AG04450 (cell line): ENCODE measurements at regions not wholly inside any gene's neighbourhood (a gene's known extent, or its start where the extent isn't known, plus 50 kb on each side); places are given as distances from the start of the nearest gene placed in this dataset.

ENCODE experiments used
- CTCF ChIA-PET: fragments of 300-600, 350-600 bp; formaldehyde crosslinking; extraction: SDS; loops from one replicate; lab custom pipeline; 2022; ENCODE audit warnings: antibody characterized with exemption, inconsistent platforms; lab: Charles Lee
- POLR2A ChIA-PET: fragments of 350-600 bp; formaldehyde crosslinking; extraction: SDS; loops from one replicate; lab custom pipeline; 2021; ENCODE audit warnings: antibody characterized with exemption, inconsistent platforms; lab: Yijun Ruan, JAX
- DNase-seq: peaks from one replicate; pipeline ENCODE4 v3.0.0-alpha.2; 2011; ENCODE audit warnings: low read depth, low spot score
- H3K27ac ChIP-seq: one replicate; pipeline ENCODE4 v1.5.1; 2012; ENCODE audit warnings: low read depth, low read length, control low read depth
- H3K27me3 ChIP-seq: one replicate; pipeline ENCODE4 v1.6.0; 2012; ENCODE audit warnings: low read length; ENCODE audit not compliant: control insufficient read depth, insufficient read depth
- H3K4me3 ChIP-seq: 2 replicates; pipeline ENCODE4 v1.5.1; 2011; ENCODE audit warnings: mild to moderate bottlenecking, low read depth, low read length, control low read depth
- H3K9me3 ChIP-seq: 2 replicates; pipeline ENCODE4 v1.5.1; 2012; ENCODE audit warnings: low read length; ENCODE audit not compliant: control insufficient read depth, insufficient read depth
- TF ChIP-seq, protein P1 (sequence below): IDR thresholded peaks from 2 replicates; pipeline ENCODE4 v1.5.1; 2011; ENCODE audit warnings: low read depth, low read length, control low read depth, inconsistent platforms

DNA sequence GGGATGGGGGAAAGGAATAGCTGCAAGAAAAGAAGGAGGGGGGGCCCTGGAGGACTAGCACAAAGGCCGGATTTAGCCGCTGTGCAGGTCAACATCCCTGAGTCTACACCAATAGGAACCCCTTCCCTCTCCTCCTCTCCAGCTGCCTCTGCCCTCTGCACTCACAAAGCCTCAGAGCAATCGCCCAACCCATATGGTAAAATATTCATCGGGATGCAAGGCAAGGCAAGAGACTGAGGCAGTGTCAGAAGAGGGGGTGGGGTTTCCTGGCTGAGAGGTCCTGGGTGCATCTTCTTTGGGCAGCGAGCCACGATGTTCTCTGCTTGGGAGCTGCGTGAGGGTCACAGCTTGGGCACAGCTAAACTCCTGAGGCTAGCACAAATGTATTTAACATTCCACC, 115.5 kb upstream of the NLRP1 start:
- TF ChIP-seq, protein P1, sequence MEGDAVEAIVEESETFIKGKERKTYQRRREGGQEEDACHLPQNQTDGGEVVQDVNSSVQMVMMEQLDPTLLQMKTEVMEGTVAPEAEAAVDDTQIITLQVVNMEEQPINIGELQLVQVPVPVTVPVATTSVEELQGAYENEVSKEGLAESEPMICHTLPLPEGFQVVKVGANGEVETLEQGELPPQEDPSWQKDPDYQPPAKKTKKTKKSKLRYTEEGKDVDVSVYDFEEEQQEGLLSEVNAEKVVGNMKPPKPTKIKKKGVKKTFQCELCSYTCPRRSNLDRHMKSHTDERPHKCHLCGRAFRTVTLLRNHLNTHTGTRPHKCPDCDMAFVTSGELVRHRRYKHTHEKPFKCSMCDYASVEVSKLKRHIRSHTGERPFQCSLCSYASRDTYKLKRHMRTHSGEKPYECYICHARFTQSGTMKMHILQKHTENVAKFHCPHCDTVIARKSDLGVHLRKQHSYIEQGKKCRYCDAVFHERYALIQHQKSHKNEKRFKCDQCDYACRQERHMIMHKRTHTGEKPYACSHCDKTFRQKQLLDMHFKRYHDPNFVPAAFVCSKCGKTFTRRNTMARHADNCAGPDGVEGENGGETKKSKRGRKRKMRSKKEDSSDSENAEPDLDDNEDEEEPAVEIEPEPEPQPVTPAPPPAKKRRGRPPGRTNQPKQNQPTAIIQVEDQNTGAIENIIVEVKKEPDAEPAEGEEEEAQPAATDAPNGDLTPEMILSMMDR = no peak
- CTCF ChIA-PET = interaction anchor here (1.3 kb wide), 1 partner anchor 108 kb away, joined by 4 read pairs; no protein-coding TSS in a partner anchor
- no peak for DNase-seq
- POLR2A ChIA-PET = no interaction called here
- no peak overlapping the region for H3K4me3 ChIP-seq
- no peak overlapping the region for H3K27ac ChIP-seq
- no peaks in the 10 kb centered on the region; the same call in 1 of the 2 replicates for H3K9me3 ChIP-seq
- no peaks in the 10 kb centered on the region for H3K27me3 ChIP-seq

DNA sequence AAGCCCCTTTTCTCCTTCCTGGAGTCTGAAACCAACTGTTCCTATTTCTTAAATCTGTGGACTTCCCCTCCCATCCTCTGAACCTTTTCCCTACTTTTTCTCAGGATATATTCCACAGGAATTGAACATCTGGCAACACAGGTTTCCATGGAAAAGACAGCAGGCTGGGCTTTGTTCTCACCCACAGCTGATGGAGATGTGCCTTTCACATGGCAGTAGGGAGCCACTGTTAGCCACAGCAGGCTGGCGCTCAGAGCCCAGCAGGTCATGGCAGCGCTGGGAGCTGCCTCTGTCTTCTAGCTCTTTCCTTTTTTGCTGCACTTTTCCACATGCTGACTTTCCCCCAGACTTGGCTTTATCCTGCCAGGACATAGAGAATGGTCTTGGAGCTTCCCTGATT, 116.4 kb upstream of the NLRP1 start:
- TF ChIP-seq, protein P1 = no peak
- POLR2A ChIA-PET = no interaction called here

DNA sequence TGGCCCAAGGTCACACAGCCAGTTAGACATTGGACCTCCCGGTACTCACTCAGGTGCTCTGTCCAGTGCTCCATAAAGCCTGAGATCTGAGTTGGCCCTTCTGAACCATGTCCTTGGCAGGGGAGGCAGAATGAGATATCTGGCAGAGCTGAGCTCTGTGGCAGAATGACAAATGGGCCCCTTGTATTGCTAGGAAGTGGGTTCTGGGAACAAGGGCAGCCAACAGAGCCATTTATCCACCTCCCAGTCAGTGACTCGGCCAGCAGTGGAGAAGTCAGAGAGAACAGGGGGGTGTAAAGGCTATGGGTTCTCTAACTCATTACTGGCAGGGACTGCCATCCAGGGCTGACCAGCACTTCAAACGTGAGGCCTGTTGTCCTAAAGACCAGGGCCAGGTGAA, 117.1 kb upstream of the NLRP1 start:
- Histone ChIP-seq H3K9me3 (no peaks in the 10 kb centered on the region; the same call in 1 of the 2 replicates), H3K27me3 (no peaks in the 10 kb centered on the region), H3K27ac (no peak overlapping the region), H3K4me3 (no peak overlapping the region)
- POLR2A ChIA-PET = no interaction called here
- TF ChIP-seq, protein P1 = no peak
- DNase-seq = no peak
- CTCF ChIA-PET = no interaction called here

More for the DNA sequence above, 116.4 kb upstream of the NLRP1 start:
- no peak overlapping the region for H3K27ac ChIP-seq
- H3K27me3 ChIP-seq = no peaks in the 10 kb centered on the region
- CTCF ChIA-PET = no interaction called here
- no peak for DNase-seq
- no peak overlapping the region for H3K4me3 ChIP-seq
- H3K9me3 ChIP-seq = no peaks in the 10 kb centered on the region; the same call in 1 of the 2 replicates

DNA sequence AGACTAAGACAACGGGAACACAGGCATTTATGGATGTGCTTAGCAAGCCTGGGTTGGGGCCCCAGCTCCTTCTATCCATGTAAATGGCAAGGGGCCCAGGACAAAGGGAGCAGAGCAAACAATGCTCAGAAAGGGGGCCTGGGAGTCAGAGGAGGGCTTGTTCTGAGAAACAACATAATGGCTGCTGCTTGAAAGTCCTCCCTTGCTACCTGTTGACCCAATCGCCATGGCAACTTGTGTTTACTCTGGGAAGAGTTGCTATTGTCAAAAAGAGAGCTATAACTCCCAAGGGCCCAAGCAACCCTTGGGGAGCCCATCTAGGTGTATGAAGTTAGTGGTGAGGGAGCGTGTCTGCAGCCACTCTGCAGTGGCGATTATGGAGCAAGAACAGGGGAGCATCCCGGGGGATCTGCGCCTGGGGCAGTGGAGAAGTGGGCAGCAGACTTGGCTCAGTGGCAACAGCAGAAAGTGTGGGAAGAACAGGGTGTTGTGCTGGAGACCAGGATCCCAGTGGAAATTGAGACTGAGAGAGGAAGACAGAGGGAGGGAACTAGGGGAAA, 118.7 kb upstream of the NLRP1 start:
- ChIA-PET POLR2A (no interaction called here), CTCF (interaction anchor here (1.2 to 1.7 kb wide), 3 partner anchors 9 to 117 kb away, joined by 3 to 4 read pairs (median 3); no protein-coding TSS in a partner anchor)
- no peak overlapping the region for H3K27ac ChIP-seq
- no peak for DNase-seq
- TF ChIP-seq, protein P1 = no peak
- no peak overlapping the region for H3K4me3 ChIP-seq
- H3K9me3 ChIP-seq = no peaks in the 10 kb centered on the region; the same call in 1 of the 2 replicates
- no peaks in the 10 kb centered on the region for H3K27me3 ChIP-seq

DNA sequence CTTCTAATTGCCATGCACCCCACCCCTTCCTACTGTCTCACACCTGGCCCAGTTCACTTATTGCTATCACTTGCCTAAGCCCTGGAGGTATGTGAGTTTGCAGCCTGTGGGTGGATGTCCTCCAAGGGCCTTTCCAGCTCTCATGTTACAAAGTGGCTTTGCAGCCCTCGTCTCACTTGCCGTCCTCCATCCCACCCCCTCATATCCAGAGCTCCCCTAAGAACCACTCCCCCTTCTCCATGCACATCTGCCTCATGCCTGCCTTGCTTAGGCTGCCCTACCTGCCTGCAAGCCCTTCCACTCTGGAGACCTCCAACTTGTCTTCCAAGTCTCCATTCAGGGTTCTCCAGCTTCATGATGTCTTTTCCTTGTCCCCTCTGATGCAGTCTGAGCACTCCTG, 119.4 kb upstream of the NLRP1 start:
- POLR2A ChIA-PET = no interaction called here
- no peaks in the 10 kb centered on the region; the same call in 1 of the 2 replicates for H3K9me3 ChIP-seq
- TF ChIP-seq, protein P1 = no peak
- DNase-seq = no peak
- H3K27ac ChIP-seq = no peak overlapping the region
- CTCF ChIA-PET = interaction anchor here (1.2 to 1.7 kb wide), 3 partner anchors 8 to 118 kb away, joined by 3 to 4 read pairs (median 3); no protein-coding TSS in a partner anchor
- H3K4me3 ChIP-seq = no peak overlapping the region
- no peaks in the 10 kb centered on the region for H3K27me3 ChIP-seq
